BE2C (cell line): ENCODE measurements at regions not wholly inside any gene's neighbourhood (a gene's known extent, or its start where the extent isn't known, plus 50 kb on each side); places are given as distances from the start of the nearest gene placed in this dataset.

Experiments
- DNase-seq: peaks from one replicate; pipeline ENCODE4 v3.0.0-alpha.2; 2020
- H3K27me3 ChIP-seq: fragments of 250-450 bp; sonication (Bioruptor Pico); 2 replicates; pipeline ENCODE4 v1.5.1; 2020; ENCODE audit warnings: mild to moderate bottlenecking
- H3K36me3 ChIP-seq: fragments of 250-450 bp; sonication (Bioruptor Pico); 2 replicates; pipeline ENCODE4 v1.5.1; 2020; ENCODE audit warnings: mild to moderate bottlenecking
- H3K4me1 ChIP-seq: fragments of 250-450 bp; sonication (Bioruptor Pico); 2 replicates; pipeline ENCODE4 v1.5.1; 2020
- H3K4me3 ChIP-seq: 2 replicates; pipeline ENCODE4 v1.5.1; 2011; ENCODE audit warnings: low read depth, low read length
- H3K9me3 ChIP-seq: fragments of 250-450 bp; sonication (Bioruptor Pico); 2 replicates; pipeline ENCODE4 v1.5.1; 2020
- TF ChIP-seq, protein P1 (sequence below): IDR thresholded peaks from 2 replicates; pipeline ENCODE4 v1.5.1; 2012; ENCODE audit warnings: mild to moderate bottlenecking, low read depth, low read length

DNA sequence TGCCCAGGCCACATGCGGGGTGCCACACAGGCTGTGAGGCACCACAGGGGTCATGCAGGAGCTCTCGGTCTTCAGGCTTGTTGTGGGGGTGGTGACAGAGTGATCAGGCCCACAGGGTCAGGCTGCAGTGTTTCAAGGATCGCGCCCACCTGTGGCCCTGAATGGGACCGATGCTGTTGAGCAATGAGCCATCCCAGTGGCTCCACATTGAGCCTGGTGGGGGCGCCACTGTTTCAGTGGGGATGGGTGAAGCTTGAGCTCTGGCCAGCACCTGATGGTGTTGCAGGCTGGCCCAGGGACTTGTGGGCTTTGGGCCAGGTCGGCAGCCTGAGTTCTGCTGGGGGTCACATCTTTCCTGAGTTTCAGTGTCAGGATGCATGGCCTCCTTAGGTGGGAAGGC, 230.1 kb downstream of the UBE3A start:
- Histone ChIP-seq H3K36me3 (no peaks in the 10 kb centered on the region), H3K9me3 (peaks cover 3% of the 10 kb centered on the region), H3K27me3 (no peaks in the 10 kb centered on the region), H3K4me1 (no peaks in the 10 kb centered on the region), H3K4me3 (no peak overlapping the region)
- TF ChIP-seq, protein P1, sequence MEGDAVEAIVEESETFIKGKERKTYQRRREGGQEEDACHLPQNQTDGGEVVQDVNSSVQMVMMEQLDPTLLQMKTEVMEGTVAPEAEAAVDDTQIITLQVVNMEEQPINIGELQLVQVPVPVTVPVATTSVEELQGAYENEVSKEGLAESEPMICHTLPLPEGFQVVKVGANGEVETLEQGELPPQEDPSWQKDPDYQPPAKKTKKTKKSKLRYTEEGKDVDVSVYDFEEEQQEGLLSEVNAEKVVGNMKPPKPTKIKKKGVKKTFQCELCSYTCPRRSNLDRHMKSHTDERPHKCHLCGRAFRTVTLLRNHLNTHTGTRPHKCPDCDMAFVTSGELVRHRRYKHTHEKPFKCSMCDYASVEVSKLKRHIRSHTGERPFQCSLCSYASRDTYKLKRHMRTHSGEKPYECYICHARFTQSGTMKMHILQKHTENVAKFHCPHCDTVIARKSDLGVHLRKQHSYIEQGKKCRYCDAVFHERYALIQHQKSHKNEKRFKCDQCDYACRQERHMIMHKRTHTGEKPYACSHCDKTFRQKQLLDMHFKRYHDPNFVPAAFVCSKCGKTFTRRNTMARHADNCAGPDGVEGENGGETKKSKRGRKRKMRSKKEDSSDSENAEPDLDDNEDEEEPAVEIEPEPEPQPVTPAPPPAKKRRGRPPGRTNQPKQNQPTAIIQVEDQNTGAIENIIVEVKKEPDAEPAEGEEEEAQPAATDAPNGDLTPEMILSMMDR: no peak
- DNase-seq: no peak

DNA sequence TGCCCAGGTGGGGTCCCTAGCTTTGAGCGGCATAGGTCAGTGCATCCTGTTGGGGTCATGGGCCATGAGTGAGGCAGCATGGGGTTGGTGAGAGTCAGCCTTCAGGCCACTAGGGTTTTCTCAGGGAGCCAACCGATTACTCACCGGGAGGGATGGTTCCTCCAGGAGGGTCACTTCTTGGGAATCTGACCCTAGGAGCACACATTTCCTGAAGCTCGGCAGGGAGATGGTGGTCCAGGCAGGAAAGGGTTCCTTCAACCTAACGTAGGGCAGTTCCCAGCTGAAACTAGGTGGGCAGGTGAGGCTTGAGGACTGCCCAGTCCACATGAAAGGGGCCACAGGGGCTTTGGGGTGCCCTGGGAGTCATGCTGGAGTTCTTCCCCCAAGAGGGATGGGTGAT, 218.0 kb downstream of the UBE3A start:
- no peak overlapping the region for H3K4me3 ChIP-seq
- H3K9me3 ChIP-seq: no peaks in the 10 kb centered on the region; the same call in 1 of the 2 replicates
- H3K36me3 ChIP-seq: no peaks in the 10 kb centered on the region
- H3K27me3 ChIP-seq: no peaks in the 10 kb centered on the region
- no peaks in the 10 kb centered on the region for H3K4me1 ChIP-seq
- no peak for DNase-seq
- TF ChIP-seq, protein P1: no peak

- TF ChIP-seq, protein P1: no peak
- H3K36me3 ChIP-seq: no peaks in the 10 kb centered on the region
- H3K9me3 ChIP-seq: no peaks in the 10 kb centered on the region; the same call in 1 of the 2 replicates
- no peak for DNase-seq
- no peaks in the 10 kb centered on the region for H3K27me3 ChIP-seq
- no peak overlapping the region for H3K4me3 ChIP-seq
- no peaks in the 10 kb centered on the region for H3K4me1 ChIP-seq
Measured at GRCh38 chr15:25224396-25224795, 214.4 kb downstream of the UBE3A start.

DNA sequence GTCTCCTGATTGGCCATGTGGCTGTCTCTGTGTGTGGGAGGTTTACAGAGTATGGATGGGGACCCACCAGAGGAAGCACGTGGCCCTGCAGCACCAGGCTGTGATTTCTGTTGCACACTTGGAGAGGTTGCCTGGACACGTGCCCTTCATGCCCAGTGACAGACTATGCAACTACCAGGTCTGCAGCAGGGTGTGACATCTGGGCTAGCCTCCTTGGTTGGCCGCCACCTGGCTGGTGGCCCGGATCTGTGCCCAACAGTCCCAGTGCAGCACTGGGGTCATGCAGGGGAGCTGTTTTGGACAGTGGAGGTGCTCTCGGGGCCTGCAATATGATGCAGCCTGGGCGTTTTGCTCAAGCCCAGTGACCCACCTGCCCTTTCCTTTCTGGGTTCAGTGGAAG, 212.5 kb downstream of the UBE3A start:
- TF ChIP-seq, protein P1: no peak
- no peak overlapping the region for H3K4me3 ChIP-seq

DNA sequence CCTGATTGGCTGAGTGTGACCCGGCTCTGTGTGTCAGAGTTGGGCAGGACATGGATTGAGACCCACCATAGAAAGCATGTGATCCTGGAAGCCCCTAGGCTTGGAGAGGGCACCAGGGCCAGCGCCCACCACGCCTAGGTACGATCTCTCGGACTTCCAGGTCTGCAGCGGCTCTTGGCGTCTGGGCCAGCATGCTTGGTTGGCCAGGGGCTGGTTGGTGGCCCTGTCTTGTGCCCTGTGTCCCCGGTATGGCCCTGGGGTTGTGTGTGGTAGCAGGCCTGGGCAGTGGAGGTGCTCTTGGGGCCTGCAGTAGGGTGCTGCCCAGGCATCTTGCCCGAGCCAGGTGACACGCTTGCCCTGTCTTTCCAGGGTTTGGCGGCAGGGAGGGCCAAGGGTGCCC, 210.6 kb downstream of the UBE3A start:
- no peaks in the 10 kb centered on the region for H3K27me3 ChIP-seq
- no peaks in the 10 kb centered on the region for H3K4me1 ChIP-seq
- TF ChIP-seq, protein P1: no peak
- peaks cover 4% of the 10 kb centered on the region for H3K9me3 ChIP-seq
- no peak for DNase-seq
- H3K36me3 ChIP-seq: no peaks in the 10 kb centered on the region
- H3K4me3 ChIP-seq: no peak overlapping the region

More for the DNA sequence above, 212.5 kb downstream of the UBE3A start:
- H3K4me1 ChIP-seq: no peaks in the 10 kb centered on the region
- no peaks in the 10 kb centered on the region for H3K36me3 ChIP-seq
- H3K27me3 ChIP-seq: no peaks in the 10 kb centered on the region
- DNase-seq: no peak
- peaks cover 2% of the 10 kb centered on the region for H3K9me3 ChIP-seq

DNA sequence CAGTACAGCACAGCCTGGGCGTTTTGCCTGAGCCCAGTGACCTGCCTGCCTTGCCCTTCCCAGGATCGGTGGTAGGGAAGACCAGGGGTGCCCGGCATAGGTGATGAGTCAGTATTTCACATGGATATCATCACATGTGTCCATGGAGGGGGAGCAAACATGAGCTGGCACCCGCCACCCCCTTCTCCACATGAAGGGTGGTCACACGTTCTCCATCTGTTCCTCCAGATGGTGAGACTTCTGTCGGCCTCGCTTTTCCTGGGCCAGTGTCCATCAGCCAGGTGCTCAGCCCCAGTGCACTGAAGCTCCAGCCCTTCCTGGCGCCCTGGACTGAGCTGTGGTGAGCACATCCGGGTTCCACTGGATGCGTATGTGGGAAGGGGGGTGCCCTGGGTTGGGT, 208.4 kb downstream of the UBE3A start:
- no peak for DNase-seq
- H3K27me3 ChIP-seq: no peaks in the 10 kb centered on the region
- H3K36me3 ChIP-seq: no peaks in the 10 kb centered on the region
- TF ChIP-seq, protein P1: no peak
- peaks cover 7% of the 10 kb centered on the region for H3K9me3 ChIP-seq
- H3K4me1 ChIP-seq: no peaks in the 10 kb centered on the region
- H3K4me3 ChIP-seq: no peak overlapping the region
